ENCODE measurements at regions not wholly inside any gene's neighbourhood (a gene's known extent, or its start where the extent isn't known, plus 50 kb on each side); places are given as distances from the start of the nearest gene placed in this dataset.

DNA sequence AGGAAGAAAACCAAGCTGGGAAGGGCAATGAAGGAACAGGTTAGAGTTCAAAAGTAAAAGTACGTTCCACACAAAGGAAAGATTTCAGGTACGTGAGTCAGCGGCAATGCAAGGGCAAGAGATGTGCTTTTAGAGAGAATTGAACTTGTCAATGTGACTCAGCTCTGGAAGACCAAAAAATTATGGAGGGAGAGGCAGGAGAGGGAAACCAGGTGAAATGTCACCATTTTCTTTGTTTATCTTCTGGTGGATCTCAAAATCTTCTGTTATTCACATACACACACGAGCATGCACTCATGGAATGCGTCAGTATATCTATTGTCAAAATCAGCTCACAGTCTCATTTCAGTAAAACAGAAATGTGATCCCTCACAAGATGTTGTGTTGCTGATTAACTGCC lies 148.8 kb upstream of the RFX3 start:
- Mint-ChIP-seq H3K36me3 (ENCODE audit: insufficient read depth, unreplicated experiment) (no peaks in the 10 kb centered on the region), H3K9me3 (ENCODE audit: low read depth, unreplicated experiment) (no peaks in the 10 kb centered on the region), H3K27ac (ENCODE audit: unreplicated experiment) (no peak overlapping the region), H3K27me3 (ENCODE audit: unreplicated experiment) (no peaks in the 10 kb centered on the region), H3K4me3 (ENCODE audit: low read depth, unreplicated experiment) (no peak overlapping the region), H3K4me1 (ENCODE audit: low read depth, unreplicated experiment) (no peaks in the 10 kb centered on the region)
- no TSS peak for BruUV-seq (replicated peaks)
- intact Hi-C loops (cut with micrococcal nuclease; ENCODE audit: unreplicated experiment): no loop called here
- TF ChIP-seq, protein P1, sequence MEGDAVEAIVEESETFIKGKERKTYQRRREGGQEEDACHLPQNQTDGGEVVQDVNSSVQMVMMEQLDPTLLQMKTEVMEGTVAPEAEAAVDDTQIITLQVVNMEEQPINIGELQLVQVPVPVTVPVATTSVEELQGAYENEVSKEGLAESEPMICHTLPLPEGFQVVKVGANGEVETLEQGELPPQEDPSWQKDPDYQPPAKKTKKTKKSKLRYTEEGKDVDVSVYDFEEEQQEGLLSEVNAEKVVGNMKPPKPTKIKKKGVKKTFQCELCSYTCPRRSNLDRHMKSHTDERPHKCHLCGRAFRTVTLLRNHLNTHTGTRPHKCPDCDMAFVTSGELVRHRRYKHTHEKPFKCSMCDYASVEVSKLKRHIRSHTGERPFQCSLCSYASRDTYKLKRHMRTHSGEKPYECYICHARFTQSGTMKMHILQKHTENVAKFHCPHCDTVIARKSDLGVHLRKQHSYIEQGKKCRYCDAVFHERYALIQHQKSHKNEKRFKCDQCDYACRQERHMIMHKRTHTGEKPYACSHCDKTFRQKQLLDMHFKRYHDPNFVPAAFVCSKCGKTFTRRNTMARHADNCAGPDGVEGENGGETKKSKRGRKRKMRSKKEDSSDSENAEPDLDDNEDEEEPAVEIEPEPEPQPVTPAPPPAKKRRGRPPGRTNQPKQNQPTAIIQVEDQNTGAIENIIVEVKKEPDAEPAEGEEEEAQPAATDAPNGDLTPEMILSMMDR (IDR thresholded peaks at IDR 0.05; ENCODE audit: unreplicated experiment): no peak
- CTCF ChIA-PET: no interaction called here
- no peak for DNase-seq

DNA sequence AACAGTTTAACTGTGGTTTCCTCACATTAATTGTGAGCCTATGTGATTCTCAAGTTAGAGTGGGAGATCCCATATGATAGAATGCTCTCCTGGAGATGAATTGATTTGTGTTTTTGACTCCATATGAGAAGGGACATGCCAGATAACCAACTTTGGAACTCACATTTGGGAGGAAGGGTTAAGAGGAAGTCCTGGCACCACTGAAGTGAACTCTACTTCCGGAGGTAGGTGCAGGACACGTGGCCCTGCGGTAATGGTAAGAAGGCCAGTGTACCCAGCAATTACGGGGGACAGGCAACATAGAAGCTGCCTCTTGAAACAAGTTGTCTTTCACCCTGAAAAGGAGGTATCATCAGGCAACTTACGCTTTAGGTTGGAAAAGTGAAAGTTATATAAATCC lies 146.6 kb upstream of the RFX3 start:
- intact Hi-C loops (cut with micrococcal nuclease; ENCODE audit: unreplicated experiment): no loop called here
- Mint-ChIP-seq H3K4me3 (ENCODE audit: low read depth, unreplicated experiment) (no peak overlapping the region), H3K27ac (ENCODE audit: unreplicated experiment) (no peak overlapping the region), H3K9me3 (ENCODE audit: low read depth, unreplicated experiment) (no peaks in the 10 kb centered on the region), H3K4me1 (ENCODE audit: low read depth, unreplicated experiment) (no peaks in the 10 kb centered on the region), H3K36me3 (ENCODE audit: insufficient read depth, unreplicated experiment) (no peaks in the 10 kb centered on the region), H3K27me3 (ENCODE audit: unreplicated experiment) (no peaks in the 10 kb centered on the region)
- TF ChIP-seq, protein P1 (IDR thresholded peaks at IDR 0.05; ENCODE audit: unreplicated experiment): no peak
- DNase-seq: no peak
- CTCF ChIA-PET: no interaction called here
- no TSS peak for BruUV-seq (replicated peaks)

DNA sequence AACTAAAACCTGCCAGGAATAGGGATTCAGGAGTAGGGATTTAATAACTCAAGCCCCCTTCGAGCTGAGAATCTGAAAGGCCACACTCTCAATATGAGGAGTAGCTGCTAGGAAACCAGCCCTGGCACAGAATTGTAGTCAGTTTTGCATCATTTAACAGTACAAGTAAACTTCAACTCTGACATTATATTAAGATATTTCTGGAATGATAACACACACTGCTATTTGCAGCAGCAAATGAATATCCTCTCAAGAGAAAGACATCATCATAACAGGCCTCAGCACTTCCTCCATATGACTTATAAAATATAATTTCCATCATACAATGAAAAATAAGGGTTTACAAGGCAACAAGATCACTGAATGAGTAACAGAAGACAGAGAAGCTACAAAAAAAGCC lies 138.2 kb upstream of the RFX3 start:
- H3K4me1 Mint-ChIP-seq (ENCODE audit: low read depth, unreplicated experiment): no peaks in the 10 kb centered on the region
- no peak for DNase-seq
- no peaks in the 10 kb centered on the region for H3K27me3 Mint-ChIP-seq (ENCODE audit: unreplicated experiment)
- BruUV-seq (replicated peaks): no TSS peak
- no peak overlapping the region for H3K27ac Mint-ChIP-seq (ENCODE audit: unreplicated experiment)
- TF ChIP-seq, protein P1 (IDR thresholded peaks at IDR 0.05; ENCODE audit: unreplicated experiment): no peak
- no peaks in the 10 kb centered on the region for H3K36me3 Mint-ChIP-seq (ENCODE audit: insufficient read depth, unreplicated experiment)
- intact Hi-C loops (cut with micrococcal nuclease; ENCODE audit: unreplicated experiment): no loop called here
- H3K9me3 Mint-ChIP-seq (ENCODE audit: low read depth, unreplicated experiment): no peaks in the 10 kb centered on the region
- no peak overlapping the region for H3K4me3 Mint-ChIP-seq (ENCODE audit: low read depth, unreplicated experiment)
- CTCF ChIA-PET: no interaction called here

DNA sequence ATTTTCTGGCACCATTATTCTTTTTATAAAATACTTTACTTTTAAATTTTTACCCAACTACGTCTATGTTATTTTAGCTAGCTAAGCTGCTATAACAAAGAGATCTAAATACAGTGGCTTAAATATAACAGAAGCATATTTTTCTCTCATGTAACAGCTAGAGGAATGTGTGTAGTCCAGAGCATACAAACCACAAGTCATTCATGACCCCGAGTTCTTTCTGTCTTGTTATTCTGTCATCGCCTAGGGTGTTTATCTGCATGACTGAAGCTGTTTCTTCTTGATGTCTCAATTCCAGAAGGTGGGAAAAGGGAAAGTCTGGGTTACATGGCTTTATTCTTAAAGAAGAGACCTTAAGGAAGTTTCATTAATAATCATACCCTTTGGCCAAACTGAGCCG lies 136.9 kb upstream of the RFX3 start:
- no peak overlapping the region for H3K4me3 Mint-ChIP-seq (ENCODE audit: low read depth, unreplicated experiment)
- no peaks in the 10 kb centered on the region for H3K36me3 Mint-ChIP-seq (ENCODE audit: insufficient read depth, unreplicated experiment)
- H3K27ac Mint-ChIP-seq (ENCODE audit: unreplicated experiment): no peak overlapping the region

More for the DNA sequence above, 136.9 kb upstream of the RFX3 start:
- no peaks in the 10 kb centered on the region for H3K9me3 Mint-ChIP-seq (ENCODE audit: low read depth, unreplicated experiment)
- TF ChIP-seq, protein P1 (IDR thresholded peaks at IDR 0.05; ENCODE audit: unreplicated experiment): no peak
- H3K27me3 Mint-ChIP-seq (ENCODE audit: unreplicated experiment): no peaks in the 10 kb centered on the region
- no TSS peak for BruUV-seq (replicated peaks)
- CTCF ChIA-PET: no interaction called here
- no peak for DNase-seq
- intact Hi-C loops (cut with micrococcal nuclease; ENCODE audit: unreplicated experiment): no loop called here
- no peaks in the 10 kb centered on the region for H3K4me1 Mint-ChIP-seq (ENCODE audit: low read depth, unreplicated experiment)
